KOPT-K1 (cell line): ENCODE measurements at regions not wholly inside any gene's neighbourhood (a gene's known extent, or its start where the extent isn't known, plus 50 kb on each side); places are given as distances from the start of the nearest gene placed in this dataset.
"Not testable (repeated sequence)": the region's sequence is repeated elsewhere in the genome, so short reads cannot be mapped to it uniquely, and the experiment has no call there.

ENCODE experiments used
- H3K27ac ChIP-seq: fragments of 200-600 bp; sonication (generic); 2 replicates; pipeline ENCODE4 v1.5.1; 2016; ENCODE audit warnings: antibody characterized with exemption, mild to moderate bottlenecking, low read depth, low read length; ENCODE audit not compliant: poor library complexity, severe bottlenecking
- H3K36me3 ChIP-seq: fragments of 200-600 bp; sonication (generic); 2 replicates; pipeline ENCODE4 v1.5.1; 2017; ENCODE audit warnings: antibody characterized with exemption, mild to moderate bottlenecking, low read length, moderate library complexity; ENCODE audit not compliant: insufficient read depth
- H3K9me3 ChIP-seq: fragments of 200-600 bp; sonication (generic); 2 replicates; pipeline ENCODE4 v1.5.1; 2017; ENCODE audit warnings: antibody characterized with exemption, low read length, mild to moderate bottlenecking; ENCODE audit not compliant: insufficient read depth, poor library complexity, severe bottlenecking

DNA sequence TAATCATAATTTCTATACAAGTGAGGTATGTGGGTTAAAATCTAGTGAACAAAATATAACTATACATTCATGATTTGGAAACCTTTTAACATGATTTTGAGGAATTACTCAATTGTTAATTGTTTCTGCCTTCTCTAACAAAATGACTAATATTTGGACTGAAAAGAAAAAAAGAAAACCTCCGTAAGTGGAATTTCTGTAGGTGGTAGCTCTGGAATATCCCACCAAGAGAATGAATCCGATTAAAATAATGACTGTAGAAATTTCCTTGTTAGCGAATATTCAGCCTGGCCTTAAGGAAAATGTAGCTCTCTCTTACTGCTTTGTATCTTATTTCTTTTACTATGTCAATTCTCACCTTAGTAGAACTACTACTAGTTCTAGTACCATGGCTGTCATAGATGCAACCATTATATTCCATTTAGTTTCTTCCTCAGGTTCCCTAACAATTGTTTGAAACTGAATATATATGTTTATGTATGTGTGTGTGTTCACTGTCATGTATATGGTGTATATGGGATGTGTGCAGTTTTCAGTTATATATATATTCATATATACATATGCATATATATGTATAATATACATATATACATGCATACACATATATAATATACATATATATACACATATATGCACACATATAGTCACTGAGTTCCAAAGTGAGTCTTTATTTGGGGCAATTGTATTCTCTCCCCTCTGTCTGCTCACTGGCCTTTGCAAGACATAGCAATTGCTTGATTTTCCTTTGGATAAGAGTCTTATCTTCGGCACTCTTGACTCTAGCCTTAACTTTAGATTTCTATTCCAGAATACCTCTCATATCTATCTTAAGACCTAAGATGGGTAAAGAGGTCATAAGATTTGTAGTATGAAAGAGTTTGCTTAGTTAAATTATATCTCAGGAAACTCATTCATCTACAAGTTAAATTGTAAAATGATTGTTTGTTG is 1523.7 kb upstream of the TPTE start:
- not testable (repeated sequence) for H3K36me3 ChIP-seq, H3K27ac ChIP-seq
- peaks cover 33% of the 10 kb centered on the region for H3K9me3 ChIP-seq

DNA sequence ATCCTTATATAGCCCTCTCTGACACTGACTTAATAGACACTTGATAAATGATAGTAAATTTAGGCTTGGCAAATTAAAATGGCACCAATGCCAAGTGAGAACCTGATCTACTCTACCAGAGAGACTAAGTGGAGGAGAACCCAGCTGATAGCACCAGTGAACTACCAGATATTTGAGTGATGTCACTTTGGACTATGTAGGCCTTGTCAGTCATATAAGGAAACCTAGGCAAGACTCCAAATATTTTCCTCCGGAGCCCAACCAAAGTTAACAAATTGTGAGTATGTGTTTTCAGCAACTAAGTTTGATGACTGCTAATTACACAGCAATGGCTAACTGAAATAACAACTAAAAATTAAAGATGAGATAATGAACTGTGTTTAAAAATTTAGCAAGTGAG is 1522.9 kb upstream of the TPTE start:
- not testable (repeated sequence) for H3K27ac ChIP-seq, H3K36me3 ChIP-seq
- H3K9me3 ChIP-seq: peaks cover 25% of the 10 kb centered on the region

DNA sequence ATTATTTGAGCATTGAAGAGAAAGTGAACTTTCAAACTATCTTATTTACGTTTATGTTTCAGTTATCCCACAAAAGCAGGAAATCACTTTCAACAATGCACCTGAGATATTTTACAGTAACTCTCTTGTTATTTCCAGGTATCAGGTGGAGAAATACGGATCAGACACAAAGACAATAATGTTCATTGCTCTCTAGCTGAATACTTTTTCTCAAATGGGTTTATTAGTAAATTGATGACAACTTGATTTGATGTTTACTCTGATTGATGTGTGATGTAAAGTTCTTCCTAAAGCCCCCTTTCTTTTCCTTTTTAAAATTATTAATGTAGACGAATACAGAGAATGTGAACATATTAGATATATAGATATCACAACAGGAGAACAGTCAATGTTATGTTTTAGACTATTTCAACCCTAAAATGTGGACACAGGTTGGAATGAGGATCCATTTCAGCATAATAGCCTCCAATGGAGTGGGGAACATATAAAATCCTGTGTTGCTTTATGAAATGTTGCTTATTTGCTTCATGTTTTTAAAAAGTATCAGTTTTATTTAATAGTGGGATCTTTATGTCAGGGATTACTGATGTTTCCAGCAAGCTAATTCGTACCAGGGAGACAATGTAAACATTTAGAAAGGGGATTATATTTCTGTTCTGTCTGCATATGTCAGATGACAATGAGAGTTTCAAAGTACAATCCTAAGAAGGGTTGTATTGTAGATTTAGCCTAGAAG is 1522.3 kb upstream of the TPTE start:
- peaks cover 19% of the 10 kb centered on the region for H3K9me3 ChIP-seq
- H3K36me3 ChIP-seq: no peaks in the 10 kb centered on the region
- no peak overlapping the region for H3K27ac ChIP-seq

DNA sequence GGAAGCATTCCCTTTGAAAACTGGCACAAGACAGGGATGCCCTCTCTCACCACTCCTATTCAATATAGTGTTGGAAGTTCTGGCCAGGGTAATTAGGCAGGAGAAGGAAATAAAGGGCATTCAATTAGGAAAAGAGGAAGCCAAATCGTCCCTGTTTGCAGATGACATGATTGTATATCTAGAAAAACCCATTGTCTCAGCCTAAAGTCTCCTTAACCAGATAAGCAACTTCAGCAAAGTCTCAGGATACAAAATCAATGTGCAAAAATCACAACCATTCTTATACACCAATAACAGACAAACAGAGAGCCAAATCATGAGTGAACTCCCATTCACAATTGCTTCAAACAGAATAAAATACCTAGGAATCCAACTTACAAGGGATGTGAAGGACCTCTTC is 1521.3 kb upstream of the TPTE start:
- peaks cover 16% of the 10 kb centered on the region for H3K9me3 ChIP-seq
- H3K27ac ChIP-seq, H3K36me3 ChIP-seq: not testable (repeated sequence)

DNA sequence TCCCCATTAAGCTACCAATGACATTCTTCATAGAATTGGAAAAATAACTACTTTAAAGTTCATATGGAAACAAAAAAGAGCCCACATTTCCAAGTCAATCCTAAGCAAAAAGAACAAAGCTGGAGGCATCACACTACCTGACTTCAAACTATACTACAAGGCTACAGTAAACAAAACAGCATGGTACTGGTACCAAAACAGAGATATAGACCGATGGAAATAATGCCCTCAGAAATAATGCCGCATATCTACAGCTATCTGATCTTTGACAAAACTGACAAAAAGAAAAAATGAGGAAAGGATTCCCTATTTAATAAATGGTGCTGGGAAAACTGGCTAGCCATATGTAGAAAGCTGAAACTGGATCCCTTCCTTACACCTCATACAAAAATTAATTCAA is 1520.7 kb upstream of the TPTE start:
- not testable (repeated sequence) for H3K27ac ChIP-seq, H3K36me3 ChIP-seq
- peaks cover 18% of the 10 kb centered on the region for H3K9me3 ChIP-seq

DNA sequence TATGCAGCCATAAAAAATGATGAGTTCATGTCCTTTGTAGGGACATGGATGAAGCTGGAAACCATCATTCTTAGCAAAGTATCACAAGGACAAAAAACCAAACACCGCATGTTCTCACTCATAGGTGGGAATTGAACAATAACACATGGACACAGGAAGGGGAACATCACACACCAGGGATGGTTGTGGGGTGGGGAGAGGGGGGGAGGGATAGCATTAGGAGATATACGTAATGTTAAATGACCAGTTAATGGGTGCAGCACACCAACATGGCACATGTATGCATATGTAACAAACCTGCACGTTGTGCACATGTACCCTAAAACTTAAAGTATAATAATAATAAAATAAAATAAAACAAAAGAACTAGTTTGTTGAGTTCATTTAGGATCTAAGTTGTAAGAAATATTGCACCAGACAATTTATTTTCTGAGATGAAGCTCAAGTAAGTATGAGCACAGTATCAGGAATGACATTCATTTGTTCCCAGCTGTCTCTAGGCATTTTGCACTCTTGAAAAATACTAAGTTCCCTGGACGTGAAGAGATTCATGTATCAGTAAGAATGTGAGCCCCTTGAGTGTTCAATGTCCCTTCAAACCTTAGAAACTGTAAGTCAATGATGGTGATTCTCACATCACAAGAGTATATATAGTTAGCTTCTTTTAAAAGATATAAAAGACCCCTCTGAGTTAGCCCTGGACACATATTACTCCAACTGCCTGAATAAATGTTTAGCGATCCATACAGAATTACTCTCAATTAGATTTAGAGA is 1519.3 kb upstream of the TPTE start:
- H3K9me3 ChIP-seq: peaks cover 12% of the 10 kb centered on the region
- not testable (repeated sequence) for H3K36me3 ChIP-seq, H3K27ac ChIP-seq

DNA sequence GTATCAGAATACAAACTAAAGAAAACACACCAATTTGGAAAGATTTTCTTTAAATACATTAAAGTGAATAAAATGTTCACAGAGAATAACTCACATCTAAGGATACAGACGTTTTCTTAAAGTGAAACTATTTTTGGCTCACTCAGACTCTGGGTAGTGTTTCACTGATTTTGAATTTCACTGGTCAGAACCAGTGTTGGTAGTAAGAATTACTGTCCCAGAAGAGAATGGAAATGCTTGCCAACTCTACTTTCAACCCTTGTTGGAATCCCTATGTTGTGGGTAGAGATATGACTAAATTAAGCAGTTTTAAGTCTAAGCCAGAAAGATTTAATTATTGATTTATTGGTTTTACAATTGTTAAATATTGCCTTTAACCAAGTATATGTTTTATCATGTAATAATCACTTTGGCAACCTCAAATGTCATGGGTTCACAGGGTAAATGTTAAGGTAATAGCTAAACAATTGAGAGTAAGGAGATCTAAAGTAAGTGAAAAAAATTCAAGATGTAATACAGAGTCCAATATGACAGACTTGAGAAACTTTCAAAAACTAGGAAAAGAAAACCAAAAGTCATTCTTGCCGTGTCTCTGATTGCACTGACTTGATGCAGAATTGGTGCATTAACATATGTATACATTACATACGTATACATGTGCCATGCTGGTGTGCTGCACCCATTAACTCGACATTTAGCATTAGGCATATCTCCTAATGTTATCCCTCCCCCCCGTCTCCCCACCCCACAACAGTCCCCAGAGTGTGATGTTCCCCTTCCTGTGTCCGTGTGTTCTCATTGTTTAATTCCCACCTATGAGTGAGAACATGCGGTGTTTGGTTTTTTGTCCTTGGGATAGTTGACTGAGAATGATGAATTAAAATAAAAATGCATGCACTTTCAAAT is 1517.2 kb upstream of the TPTE start:
- H3K9me3 ChIP-seq: peaks cover 20% of the 10 kb centered on the region
- H3K36me3 ChIP-seq, H3K27ac ChIP-seq: not testable (repeated sequence)

DNA sequence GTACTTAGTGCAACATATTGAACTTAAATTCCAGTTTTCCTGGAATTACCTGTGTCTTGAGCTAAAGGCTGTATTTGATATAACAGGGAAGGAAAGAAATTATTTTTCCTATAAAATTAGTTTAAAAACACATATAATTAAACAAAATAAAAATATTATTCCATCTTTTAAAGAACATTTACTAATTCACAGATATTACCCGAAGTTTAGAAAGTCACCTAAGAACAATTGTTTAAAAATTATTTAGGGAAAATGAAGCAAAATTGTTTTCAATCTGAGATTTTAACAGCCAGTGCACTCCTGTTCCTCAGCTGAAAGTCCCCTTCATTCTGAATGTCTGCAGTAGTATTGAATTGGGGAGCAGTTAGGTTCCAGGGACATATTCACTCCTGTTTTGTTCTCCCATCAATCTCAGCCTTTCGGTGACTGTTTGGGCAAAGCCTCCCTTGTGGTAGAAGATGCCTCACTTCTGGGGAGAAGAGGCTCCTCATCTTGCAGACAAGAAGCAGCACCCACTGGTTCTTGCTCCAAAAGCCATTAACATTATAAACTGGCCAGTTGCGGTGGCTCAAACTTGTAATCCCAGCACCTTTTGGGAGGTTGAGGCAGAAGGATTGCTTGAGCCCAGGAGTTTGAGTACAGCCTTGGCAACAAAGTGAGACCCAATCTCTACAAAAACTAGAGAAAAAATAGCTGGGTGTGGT is 1516.4 kb upstream of the TPTE start:
- H3K9me3 ChIP-seq: peaks cover 24% of the 10 kb centered on the region
- H3K27ac ChIP-seq, H3K36me3 ChIP-seq: not testable (repeated sequence)

DNA sequence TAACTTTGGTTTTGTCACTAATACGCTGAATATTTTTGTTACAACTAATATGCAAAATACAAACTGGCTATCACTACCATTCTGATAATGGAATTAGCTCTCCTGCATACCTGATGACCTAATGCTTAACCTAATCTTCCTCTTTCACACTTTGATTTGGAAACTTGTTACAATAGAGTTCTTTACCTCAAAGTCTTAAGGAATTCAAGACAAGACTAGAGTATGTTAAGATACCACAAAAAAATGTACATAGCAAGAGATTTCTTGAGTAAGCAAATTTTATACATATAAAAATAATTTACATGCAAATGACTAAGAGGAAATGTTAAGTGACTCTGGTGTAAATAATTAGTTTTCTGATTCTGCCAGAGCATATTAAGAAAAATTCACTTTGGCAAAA is 1515.7 kb upstream of the TPTE start:
- H3K36me3 ChIP-seq, H3K27ac ChIP-seq: not testable (repeated sequence)
- H3K9me3 ChIP-seq: peaks cover 27% of the 10 kb centered on the region

DNA sequence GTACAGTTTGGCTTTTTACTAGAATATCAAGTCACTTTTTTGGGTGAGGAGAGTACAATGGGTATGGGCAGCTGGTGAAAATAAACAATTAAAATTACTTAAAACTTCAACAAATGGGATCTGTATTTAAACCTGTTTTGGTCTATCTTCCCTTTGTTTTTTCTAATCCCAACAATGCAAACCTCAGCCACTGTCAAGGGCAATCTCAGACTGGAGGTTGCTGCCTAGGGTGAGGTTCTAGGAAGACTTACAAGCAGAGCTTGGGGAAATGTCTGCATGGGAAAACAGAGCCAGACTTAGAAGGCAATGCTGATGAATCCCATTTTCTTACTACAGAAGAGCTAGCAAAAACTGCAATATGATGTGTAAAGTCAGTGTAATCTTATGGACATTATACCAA is 1515.3 kb upstream of the TPTE start:
- peaks cover 32% of the 10 kb centered on the region for H3K9me3 ChIP-seq
- not testable (repeated sequence) for H3K27ac ChIP-seq, H3K36me3 ChIP-seq

DNA sequence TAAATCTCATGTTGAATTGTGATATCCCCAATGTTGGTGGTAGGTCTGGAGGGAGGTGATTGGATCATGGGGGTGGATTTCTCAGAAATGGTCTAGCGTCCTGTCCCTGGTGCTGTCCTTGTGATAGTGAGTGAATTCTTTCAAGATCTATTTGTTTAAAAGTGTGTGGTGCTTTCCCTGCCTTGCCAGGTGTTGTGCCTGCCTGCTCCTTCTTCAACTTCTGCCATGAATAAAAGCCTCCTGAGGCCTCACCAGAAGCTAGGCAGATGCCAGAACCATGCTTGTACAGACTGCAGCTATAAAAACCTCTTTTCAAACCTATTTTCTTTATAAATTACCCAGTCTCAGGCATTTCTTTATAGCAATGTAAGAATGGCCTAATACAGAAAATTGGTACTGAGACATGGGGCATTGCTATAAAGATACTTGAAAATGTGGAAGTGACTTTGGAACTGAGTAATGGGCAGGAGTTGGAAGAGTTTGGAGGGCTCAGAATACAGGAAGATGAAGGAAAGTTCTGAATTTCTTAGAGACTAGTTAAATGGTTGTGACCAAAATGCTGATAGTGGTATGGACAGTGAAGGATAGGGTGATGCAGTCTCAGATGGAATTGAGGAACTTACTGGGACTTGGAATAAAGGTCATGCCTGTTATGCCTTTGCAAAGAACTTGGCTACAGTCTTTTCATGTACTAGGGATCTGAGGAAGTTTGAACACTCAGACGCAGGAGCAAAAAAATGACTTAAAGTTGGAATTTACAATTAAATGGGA is 1514.6 kb upstream of the TPTE start:
- not testable (repeated sequence) for H3K27ac ChIP-seq, H3K36me3 ChIP-seq
- peaks cover 37% of the 10 kb centered on the region for H3K9me3 ChIP-seq

DNA sequence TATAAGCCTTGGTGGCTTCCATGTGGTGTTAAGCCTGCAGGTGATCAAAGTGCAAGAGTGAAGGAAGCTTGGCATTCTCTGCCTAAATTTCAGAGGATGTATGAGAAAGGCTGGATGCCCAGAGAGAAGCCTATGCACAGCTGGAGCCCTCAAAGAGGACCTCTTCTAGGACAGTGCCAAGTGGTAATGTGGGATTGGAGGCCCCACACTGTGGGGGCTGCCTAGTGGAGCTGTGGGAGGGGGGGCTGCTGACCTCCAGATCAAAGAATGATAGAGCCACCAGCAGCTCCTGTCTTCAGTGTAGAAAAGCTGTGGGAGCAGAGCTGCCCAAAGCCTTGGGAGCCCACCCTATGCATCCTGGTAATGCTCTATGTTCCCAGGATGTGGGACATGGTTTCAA is 1512.7 kb upstream of the TPTE start:
- H3K27ac ChIP-seq: no peak overlapping the region
- H3K36me3 ChIP-seq: no peaks in the 10 kb centered on the region
- H3K9me3 ChIP-seq: peaks cover 49% of the 10 kb centered on the region

DNA sequence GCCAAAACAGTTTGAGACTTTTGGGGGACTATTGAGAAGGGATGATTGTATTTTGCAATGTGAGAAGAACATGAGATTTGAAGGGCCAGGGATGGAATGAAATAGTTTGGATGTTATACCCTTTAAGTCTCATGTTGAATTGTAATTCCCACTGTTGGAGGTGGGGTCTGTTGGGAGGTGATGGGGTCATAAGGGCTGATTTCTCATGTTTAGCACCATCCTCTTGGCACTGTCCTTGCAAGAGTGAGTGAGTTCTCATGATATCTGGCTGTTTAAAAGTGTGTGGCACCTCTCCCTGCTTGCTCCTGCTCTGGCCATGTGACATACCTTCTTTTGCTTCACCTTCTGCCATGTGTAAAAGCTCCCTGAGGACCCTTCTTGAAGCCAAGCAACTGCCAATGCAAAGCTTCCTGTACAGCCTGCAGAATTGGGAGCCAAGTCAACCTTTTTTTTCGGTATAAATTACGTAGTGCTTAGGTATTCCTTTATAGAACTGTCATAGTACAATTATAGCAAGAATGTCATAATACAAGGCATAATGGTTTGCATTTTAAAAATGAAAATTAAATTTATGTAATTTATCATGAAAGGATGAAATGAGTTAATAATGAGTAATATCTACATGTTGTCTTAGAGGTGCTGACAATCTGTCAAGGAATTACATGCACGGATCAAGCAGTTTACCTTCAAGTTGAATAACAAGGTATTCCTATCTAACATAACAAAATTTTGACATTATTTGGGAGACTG is 1511.9 kb upstream of the TPTE start:
- not testable (repeated sequence) for H3K27ac ChIP-seq, H3K36me3 ChIP-seq
- H3K9me3 ChIP-seq: peaks cover 56% of the 10 kb centered on the region
